ENCODE measurements at regions not wholly inside any gene's neighbourhood (a gene's known extent, or its start where the extent isn't known, plus 50 kb on each side); places are given as distances from the start of the nearest gene placed in this dataset.

DNA sequence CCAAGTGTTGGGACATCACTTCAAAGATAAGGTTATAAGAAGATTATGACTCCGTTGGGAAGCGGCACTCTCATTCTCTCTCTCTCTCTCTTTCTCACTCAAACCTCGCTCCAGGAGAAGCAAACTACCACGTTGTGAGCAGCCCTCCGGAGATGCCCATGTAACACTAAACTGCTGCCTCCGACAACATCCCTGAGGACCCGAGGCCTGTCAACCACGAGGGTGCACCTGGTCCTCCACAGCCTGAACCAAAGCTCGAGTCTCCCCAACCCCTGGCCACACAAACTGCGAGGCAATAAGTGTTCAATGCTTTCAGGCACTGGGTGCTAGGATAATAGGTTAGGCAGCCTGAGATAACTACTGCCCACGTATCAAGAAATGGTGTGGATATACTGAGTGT is 654.5 kb upstream of the ID2 start:
- no peak for DNase-seq
- WGBS, 5 donors = 88 to 95% (median 92%) methylated on average over 11 of the region's 11 CpGs
- H3K27ac ChIP-seq = no peak overlapping the region
- no peaks in the 10 kb centered on the region for H3K36me3 ChIP-seq
- H3K9me3 ChIP-seq = no peaks in the 10 kb centered on the region
- H3K4me1 ChIP-seq = no peaks in the 10 kb centered on the region
- H3K4me3 ChIP-seq = no peak overlapping the region
- intact Hi-C loops (cut with DNase I; ENCODE audit: low total_unique reads) = no loop called here
- peaks cover 0 to 5% (median 0%) of the 10 kb centered on the region in 3 donors for H3K27me3 ChIP-seq
- no peak for TF ChIP-seq POLR2AphosphoS5 (IDR thresholded peaks at IDR 0.05)
- no peak for TF ChIP-seq EP300 (IDR thresholded peaks at IDR 0.05)
- TF ChIP-seq, protein P1, sequence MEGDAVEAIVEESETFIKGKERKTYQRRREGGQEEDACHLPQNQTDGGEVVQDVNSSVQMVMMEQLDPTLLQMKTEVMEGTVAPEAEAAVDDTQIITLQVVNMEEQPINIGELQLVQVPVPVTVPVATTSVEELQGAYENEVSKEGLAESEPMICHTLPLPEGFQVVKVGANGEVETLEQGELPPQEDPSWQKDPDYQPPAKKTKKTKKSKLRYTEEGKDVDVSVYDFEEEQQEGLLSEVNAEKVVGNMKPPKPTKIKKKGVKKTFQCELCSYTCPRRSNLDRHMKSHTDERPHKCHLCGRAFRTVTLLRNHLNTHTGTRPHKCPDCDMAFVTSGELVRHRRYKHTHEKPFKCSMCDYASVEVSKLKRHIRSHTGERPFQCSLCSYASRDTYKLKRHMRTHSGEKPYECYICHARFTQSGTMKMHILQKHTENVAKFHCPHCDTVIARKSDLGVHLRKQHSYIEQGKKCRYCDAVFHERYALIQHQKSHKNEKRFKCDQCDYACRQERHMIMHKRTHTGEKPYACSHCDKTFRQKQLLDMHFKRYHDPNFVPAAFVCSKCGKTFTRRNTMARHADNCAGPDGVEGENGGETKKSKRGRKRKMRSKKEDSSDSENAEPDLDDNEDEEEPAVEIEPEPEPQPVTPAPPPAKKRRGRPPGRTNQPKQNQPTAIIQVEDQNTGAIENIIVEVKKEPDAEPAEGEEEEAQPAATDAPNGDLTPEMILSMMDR (IDR thresholded peaks at IDR 0.05) = no peak

DNA sequence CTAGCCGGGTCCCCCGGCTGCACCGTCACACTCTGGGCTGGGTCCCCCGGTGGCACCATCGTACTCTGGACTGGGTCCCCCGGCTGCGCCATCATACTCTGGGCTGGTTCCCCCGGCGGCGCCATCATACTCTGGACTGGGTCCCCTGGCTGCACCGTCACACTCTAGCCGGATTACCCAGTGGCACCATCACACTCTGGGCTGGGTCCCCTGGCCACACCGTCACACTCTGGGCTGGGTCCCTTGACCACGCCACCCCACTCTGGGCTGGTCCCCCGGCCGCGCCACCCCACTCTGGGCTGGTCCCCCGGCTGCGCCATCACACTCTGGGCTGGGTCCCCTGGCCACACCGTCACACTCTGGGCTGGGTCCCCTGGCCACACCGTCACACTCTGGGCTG is 653.8 kb upstream of the ID2 start:
- Histone ChIP-seq H3K36me3 (no peaks in the 10 kb centered on the region), H3K27me3 (peaks cover 0 to 5% (median 0%) of the 10 kb centered on the region in 3 donors), H3K9me3 (no peaks in the 10 kb centered on the region), H3K4me1 (no peaks in the 10 kb centered on the region), H3K27ac (no peak overlapping the region), H3K4me3 (no peak overlapping the region)
- intact Hi-C loops (cut with DNase I; ENCODE audit: low total_unique reads) = no loop called here
- WGBS, 5 donors = 85 to 96% (median 93%) methylated on average over 10 to 21 of the region's 21 CpGs
- no peak for TF ChIP-seq POLR2AphosphoS5 (IDR thresholded peaks at IDR 0.05)
- TF ChIP-seq, protein P1 (IDR thresholded peaks at IDR 0.05) = no peak
- TF ChIP-seq POLR2A (IDR thresholded peaks at IDR 0.05) = no peak
- no peak for TF ChIP-seq EP300 (IDR thresholded peaks at IDR 0.05)
- no peak for DNase-seq

DNA sequence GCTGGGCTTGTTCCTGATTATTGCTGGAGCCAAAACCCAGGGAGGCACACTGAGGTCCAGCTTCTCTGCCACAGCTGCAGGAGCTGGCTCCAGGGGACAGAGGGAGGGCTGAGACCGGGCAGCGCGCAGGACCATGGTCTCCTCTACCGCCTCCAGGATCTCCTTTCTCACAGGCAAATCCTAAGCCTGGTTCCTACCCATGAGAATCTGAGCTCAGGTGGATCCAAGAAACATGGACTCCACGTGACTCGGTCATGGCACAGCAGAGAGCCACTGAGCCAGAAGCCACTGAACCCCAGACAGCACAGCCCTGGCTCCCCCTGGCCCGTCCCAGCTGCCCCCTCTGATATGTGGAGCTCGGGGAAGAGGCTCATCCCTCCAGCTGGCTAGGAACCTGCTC is 653.4 kb upstream of the ID2 start:
- no peaks in the 10 kb centered on the region for H3K36me3 ChIP-seq
- H3K4me1 ChIP-seq = no peaks in the 10 kb centered on the region
- intact Hi-C loops (cut with DNase I; ENCODE audit: low total_unique reads) = no loop called here
- TF ChIP-seq, protein P1 (IDR thresholded peaks at IDR 0.05) = no peak
- TF ChIP-seq EP300 (IDR thresholded peaks at IDR 0.05) (no peak), POLR2A (IDR thresholded peaks at IDR 0.05) (no peak), POLR2AphosphoS5 (IDR thresholded peaks at IDR 0.05) (no peak)
- no peak overlapping the region for H3K27ac ChIP-seq
- peaks cover 0 to 5% (median 0%) of the 10 kb centered on the region in 3 donors for H3K27me3 ChIP-seq
- WGBS, 5 donors = 83 to 100% (median 86%) methylated on average over 7 to 8 of the region's 8 CpGs
- H3K9me3 ChIP-seq = no peaks in the 10 kb centered on the region
- H3K4me3 ChIP-seq = no peak overlapping the region
- no peak for DNase-seq

DNA sequence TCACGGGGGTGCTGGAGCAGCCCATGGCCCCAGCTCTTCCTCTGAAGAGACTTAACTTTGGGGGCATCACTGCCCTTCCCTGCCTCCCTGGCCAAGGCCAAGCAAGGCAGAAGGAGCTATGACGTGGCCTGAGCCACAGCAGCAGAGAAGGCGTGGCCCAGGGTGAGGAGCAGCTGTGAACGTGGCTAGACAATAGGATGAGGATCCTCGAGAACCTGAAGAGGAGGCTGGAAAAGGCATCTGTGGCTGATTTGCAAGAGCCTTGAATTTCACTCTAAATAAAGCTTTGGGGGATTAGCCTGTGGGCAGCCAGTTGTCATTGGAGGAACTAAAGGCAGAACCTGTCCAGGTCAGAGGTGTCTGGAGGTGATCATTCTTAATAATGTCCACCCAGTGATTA is 652.9 kb upstream of the ID2 start:
- intact Hi-C loops (cut with DNase I; ENCODE audit: low total_unique reads) = no loop called here

More for the DNA sequence above, 652.9 kb upstream of the ID2 start:
- Histone ChIP-seq H3K4me3 (no peak overlapping the region), H3K36me3 (no peaks in the 10 kb centered on the region), H3K27me3 (peaks cover 0 to 5% (median 0%) of the 10 kb centered on the region in 3 donors), H3K27ac (no peak overlapping the region), H3K9me3 (no peaks in the 10 kb centered on the region), H3K4me1 (no peaks in the 10 kb centered on the region)
- DNase-seq = no peak
- 65 to 93% (median 72%) methylated on average over 5 of the region's 5 CpGs for WGBS, 5 donors
- TF ChIP-seq POLR2A (IDR thresholded peaks at IDR 0.05) (no peak), POLR2AphosphoS5 (IDR thresholded peaks at IDR 0.05) (no peak)
- TF ChIP-seq, protein P1 (IDR thresholded peaks at IDR 0.05) = no peak
